ENCODE measurements at regions not wholly inside any gene's neighbourhood (a gene's known extent, or its start where the extent isn't known, plus 50 kb on each side); places are given as distances from the start of the nearest gene placed in this dataset.

DNA sequence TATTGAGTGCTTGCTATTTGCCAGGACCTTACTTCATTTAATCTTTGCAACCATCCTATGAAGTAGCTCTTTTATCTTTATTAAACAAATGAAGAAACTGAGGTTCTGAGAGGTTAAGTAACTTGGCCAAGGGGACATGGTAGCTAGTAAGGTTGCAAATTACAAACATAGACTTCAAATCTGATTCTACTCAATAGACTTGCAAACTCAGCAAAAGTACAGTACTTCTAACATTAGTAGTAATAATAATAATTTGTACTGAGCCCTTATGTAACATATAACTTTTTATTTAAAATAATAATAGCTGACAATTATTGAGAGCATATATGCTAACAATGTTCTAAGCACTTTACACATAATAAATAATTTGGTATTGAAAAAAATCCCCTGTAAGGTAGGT, 255.7 kb upstream of the ATP5MC3 start:
- TF ChIP-seq, protein P1, sequence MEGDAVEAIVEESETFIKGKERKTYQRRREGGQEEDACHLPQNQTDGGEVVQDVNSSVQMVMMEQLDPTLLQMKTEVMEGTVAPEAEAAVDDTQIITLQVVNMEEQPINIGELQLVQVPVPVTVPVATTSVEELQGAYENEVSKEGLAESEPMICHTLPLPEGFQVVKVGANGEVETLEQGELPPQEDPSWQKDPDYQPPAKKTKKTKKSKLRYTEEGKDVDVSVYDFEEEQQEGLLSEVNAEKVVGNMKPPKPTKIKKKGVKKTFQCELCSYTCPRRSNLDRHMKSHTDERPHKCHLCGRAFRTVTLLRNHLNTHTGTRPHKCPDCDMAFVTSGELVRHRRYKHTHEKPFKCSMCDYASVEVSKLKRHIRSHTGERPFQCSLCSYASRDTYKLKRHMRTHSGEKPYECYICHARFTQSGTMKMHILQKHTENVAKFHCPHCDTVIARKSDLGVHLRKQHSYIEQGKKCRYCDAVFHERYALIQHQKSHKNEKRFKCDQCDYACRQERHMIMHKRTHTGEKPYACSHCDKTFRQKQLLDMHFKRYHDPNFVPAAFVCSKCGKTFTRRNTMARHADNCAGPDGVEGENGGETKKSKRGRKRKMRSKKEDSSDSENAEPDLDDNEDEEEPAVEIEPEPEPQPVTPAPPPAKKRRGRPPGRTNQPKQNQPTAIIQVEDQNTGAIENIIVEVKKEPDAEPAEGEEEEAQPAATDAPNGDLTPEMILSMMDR (IDR thresholded peaks at IDR 0.05), result no peak
- TF ChIP-seq POLR2A (IDR thresholded peaks at IDR 0.05), result no peak
